Activated T-cell treated with anti-CD3 and anti-CD28 coated beads, Interleukin-2, amount 50 U/mL, for 72 hours (primary cell): ENCODE measurements at regions not wholly inside any gene's neighbourhood (a gene's known extent, or its start where the extent isn't known, plus 50 kb on each side); places are given as distances from the start of the nearest gene placed in this dataset.
"Not testable (repeated sequence)": the region's sequence is repeated elsewhere in the genome, so short reads cannot be mapped to it uniquely, and the experiment has no call there.

Experiments used
- ATAC-seq, 2 donors: fragments of 150-1000 bp; cut with Tn5 transposase; replicated peaks in 1 of 2; 2 replicates each; pipeline ENCODE4 v1.10.0; 2021; ENCODE audit warnings: moderate library complexity in 2 of 2, mild to moderate bottlenecking in 1 of 2
- DNase-seq, 2 donors: peaks; one replicate each; pipeline ENCODE4 v3.0.0; 2021 to 2022; ENCODE audit warnings: mixed read lengths in 1 of 2
- H3K27ac Mint-ChIP-seq: one replicate; pipeline ENCODE4 v1.8.0; 2022; ENCODE audit warnings: mild to moderate bottlenecking, moderate library complexity, mixed read lengths
- H3K27me3 Mint-ChIP-seq: one replicate; pipeline ENCODE4 v1.8.0; 2022; ENCODE audit warnings: low read depth, mixed read lengths
- H3K36me3 Mint-ChIP-seq, 2 donors: one replicate each; pipeline ENCODE4 v1.8.0; 2022; ENCODE audit warnings: mixed read lengths in 2 of 2, mild to moderate bottlenecking in 1 of 2; ENCODE audit not compliant: insufficient read depth in 2 of 2
- H3K4me1 Mint-ChIP-seq: one replicate; pipeline ENCODE4 v1.8.0; 2022; ENCODE audit warnings: low read depth, mixed read lengths
- H3K4me3 Mint-ChIP-seq, 2 donors: one replicate each; pipeline ENCODE4 v1.8.0; 2022; ENCODE audit warnings: mild to moderate bottlenecking in 2 of 2, mixed read lengths in 2 of 2, moderate library complexity in 2 of 2
- H3K9me3 Mint-ChIP-seq, 2 donors: one replicate each; pipeline ENCODE4 v1.8.0; 2022; ENCODE audit warnings: mixed read lengths in 2 of 2

DNA sequence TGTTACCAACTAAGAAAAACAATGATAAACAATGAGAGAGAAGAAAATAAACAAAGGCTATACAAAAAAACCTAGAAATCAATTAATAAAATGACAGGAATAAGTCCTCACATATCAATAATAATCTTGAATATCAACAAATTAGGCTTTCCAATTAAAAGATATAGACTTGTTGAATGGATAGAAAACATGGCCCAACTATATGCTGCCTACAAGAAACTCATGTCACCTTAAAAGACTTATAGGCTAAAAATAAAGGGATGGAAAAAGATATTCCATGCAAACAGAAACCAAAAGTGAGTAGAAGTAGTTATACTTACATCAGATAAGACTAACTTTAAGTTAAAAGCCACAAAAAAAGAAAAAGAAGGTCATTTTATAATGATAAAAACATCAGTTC, 183.9 kb downstream of the MYRFL start:
- Mint-ChIP-seq H3K27me3 (no peaks in the 10 kb centered on the region), H3K4me3 (no peak overlapping the region), H3K36me3 (peaks cover 0 to 3% of the 10 kb centered on the region in 2 donors), H3K27ac (no peak overlapping the region), H3K9me3 (peaks cover 9 to 11% of the 10 kb centered on the region in 2 donors), H3K4me1 (no peaks in the 10 kb centered on the region)
- no peak for ATAC-seq
- DNase-seq = no peak

DNA sequence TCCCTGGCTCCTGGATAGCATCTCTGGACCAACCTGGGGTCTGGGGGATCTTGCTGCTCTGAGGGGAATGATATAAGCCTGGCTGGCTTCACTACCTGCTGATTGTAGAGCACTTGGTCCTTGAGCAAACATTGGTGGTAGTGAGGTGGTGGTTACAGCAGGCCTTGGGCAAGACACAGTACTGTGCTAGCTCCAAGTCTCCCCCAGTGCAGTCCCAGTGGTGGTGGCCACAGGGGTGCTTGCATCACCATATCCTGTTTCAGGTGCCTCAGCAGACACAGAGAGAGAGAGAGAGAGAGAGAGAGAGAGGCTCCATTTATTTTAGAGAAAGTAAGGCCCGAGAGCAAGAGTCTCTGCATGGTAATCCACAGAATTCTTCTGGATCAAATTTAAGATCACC, 186.3 kb downstream of the MYRFL start:
- H3K9me3 Mint-ChIP-seq = peaks cover 9 to 13% of the 10 kb centered on the region in 2 donors
- no peaks in the 10 kb centered on the region for H3K27me3 Mint-ChIP-seq
- no peak for ATAC-seq
- no peak for DNase-seq
- no peak overlapping the region for H3K27ac Mint-ChIP-seq
- no peaks in the 10 kb centered on the region for H3K4me1 Mint-ChIP-seq
- H3K4me3 Mint-ChIP-seq = no peak overlapping the region
- H3K36me3 Mint-ChIP-seq = peaks cover 0 to 3% of the 10 kb centered on the region in 2 donors

DNA sequence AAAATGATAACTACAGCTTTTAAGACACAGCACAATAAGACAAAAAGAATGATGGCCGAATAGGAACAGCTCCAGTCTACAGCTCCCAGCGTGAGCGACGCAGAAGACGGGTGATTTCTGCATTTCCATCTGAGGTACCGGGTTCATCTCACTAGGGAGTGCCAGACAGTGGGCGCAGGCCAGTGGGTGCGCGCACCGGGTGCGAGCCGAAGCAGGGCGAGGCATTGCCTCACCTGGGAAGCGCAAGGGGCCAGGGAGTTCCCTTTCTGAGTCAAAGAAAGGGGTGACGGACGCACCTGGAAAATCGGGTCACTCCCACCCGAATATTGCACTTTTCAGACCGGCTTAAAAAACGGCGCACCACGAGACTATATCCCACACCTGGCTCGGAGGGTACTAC, 188.0 kb downstream of the MYRFL start:
- not testable (repeated sequence) for H3K36me3 Mint-ChIP-seq, H3K4me1 Mint-ChIP-seq, H3K27me3 Mint-ChIP-seq, H3K27ac Mint-ChIP-seq, H3K4me3 Mint-ChIP-seq, ATAC-seq, DNase-seq
- peaks cover 9 to 11% of the 10 kb centered on the region in 2 donors for H3K9me3 Mint-ChIP-seq

DNA sequence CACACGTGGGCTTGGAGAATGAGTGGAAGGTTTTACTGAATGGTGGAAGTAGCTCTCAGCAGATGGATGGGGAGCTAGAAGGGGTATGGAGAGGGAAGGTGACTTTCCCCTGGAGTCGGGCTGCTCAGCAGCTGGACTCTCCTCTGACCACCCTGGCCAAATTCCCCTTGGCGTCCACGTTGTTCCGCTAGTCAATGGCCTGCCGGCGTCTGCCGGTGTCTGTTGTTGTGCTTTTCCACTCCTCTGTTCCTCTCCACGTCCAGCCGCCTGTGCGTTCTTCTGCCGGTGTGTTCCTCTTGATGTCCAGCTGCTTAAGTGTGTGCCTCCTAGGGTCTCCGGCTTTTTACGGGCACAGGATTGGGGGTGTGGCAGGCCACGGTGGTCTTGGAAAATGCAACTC, 203.5 kb downstream of the MYRFL start:
- Mint-ChIP-seq H3K4me1 (no peaks in the 10 kb centered on the region), H3K27me3 (peaks cover 5% of the 10 kb centered on the region), H3K27ac (no peak overlapping the region), H3K9me3 (no peaks in the 10 kb centered on the region), H3K36me3 (no peaks in the 10 kb centered on the region), H3K4me3 (no peak overlapping the region)
- ATAC-seq = no peak
- no peak for DNase-seq

DNA sequence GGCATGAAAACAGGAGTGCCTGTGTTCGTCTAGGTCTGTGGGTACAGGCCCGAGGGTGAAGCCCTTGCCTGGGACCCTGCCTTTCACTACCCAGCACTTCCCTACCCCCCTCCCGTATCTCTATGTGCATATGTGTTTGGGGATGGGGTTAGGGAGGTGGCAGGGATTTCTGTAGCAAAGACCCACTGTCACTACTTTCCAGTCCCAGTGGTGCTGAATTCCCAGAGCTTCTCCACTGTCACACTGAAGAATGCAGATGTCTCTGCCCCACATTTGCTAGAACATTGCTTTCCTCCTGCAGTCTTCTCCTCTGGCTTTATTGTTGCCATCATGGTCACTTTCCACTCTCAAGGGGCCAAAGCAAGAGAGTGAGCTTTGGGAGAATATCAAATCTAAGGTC, 203.9 kb downstream of the MYRFL start:
- Mint-ChIP-seq H3K27ac (no peak overlapping the region), H3K36me3 (no peaks in the 10 kb centered on the region), H3K9me3 (no peaks in the 10 kb centered on the region), H3K27me3 (peaks cover 6% of the 10 kb centered on the region), H3K4me3 (no peak overlapping the region), H3K4me1 (no peaks in the 10 kb centered on the region)
- DNase-seq = no peak
- ATAC-seq = no peak

DNA sequence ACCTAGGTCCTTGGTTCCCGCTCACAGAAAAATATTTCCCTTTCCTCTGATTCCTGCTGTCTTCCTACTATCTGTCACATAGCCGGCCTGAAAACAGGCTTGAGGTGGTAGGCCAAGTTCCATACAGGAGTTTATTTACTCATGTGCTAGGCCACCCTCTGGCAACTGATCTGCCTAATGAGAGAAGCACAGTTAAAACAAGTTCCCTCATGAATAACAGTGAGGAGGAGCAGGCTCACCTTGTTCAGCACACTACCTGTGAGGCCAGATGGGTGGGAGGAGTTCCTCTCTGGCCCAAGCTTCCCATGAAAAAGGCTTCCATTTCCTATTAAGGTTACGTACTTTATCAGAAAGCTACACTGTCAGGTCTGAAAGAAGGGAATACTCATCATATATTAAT, 206.0 kb downstream of the MYRFL start:
- DNase-seq (no peak), ATAC-seq (no peak)
- H3K27ac Mint-ChIP-seq = no peak overlapping the region
- no peaks in the 10 kb centered on the region for H3K4me1 Mint-ChIP-seq
- no peaks in the 10 kb centered on the region for H3K36me3 Mint-ChIP-seq
- peaks cover 6% of the 10 kb centered on the region for H3K27me3 Mint-ChIP-seq
- no peak overlapping the region for H3K4me3 Mint-ChIP-seq
- no peaks in the 10 kb centered on the region for H3K9me3 Mint-ChIP-seq

DNA sequence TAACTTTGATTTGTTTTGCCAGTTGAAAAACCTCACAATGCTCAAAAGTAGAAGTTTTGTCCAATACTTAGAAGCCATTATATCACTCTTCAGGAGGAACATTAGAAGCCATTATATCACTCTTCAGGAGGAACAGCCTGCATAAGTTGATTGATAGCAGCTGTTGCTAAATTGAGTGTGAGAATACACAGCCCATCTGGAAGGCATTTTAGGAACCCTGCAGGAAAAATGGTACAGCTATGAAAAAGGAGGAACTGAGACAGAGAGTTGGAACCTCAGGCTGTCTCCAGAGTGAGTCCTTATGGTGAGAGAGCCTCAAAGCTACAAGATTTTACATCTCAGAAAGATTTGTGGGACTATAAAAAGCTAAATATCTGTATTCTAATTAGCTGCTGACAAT, 207.0 kb downstream of the MYRFL start:
- no peak overlapping the region for H3K4me3 Mint-ChIP-seq
- H3K27me3 Mint-ChIP-seq = peaks cover 6% of the 10 kb centered on the region
- no peaks in the 10 kb centered on the region for H3K4me1 Mint-ChIP-seq
- DNase-seq (no peak), ATAC-seq (no peak)
- H3K36me3 Mint-ChIP-seq = no peaks in the 10 kb centered on the region
- no peaks in the 10 kb centered on the region for H3K9me3 Mint-ChIP-seq
- H3K27ac Mint-ChIP-seq = no peak overlapping the region

DNA sequence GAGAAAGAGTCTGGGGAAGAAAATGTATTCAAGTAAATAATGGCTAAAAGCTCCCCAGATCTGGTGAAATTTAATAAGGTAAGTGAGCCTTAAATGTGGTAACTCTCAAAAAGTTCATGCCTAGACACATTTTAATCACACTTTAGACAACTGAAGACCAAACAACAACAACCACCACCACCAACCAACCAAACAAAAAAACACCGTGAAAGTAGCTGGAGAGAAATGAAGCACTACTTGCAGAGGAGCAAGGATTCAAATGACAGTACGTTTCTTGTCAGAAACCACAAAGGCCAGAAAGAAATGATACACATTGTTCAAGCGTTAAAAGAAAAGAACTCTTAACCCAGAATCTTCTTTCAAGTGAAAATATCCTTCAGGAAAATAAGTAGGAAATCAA, 208.3 kb downstream of the MYRFL start:
- no peaks in the 10 kb centered on the region for H3K4me1 Mint-ChIP-seq

DNA sequence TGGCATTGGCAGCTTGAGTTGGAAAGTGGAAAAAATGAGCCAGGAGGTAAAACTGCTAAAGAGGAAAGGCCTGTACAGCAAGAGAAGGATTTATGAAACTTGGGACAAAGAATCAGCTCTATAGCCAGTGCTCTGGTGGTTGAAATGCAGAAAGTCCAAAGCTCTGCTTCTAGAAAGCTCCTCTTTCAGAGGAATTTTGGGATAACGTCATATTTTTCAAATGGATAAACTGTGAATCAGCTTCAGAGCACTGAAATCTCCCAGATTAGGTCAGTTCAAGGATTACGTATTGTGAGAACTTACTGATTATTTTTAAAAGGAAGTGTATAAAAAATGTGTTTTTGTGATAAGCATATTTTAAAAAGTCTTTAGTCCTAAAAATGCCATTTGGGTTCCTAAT, 203.1 kb upstream of the CNOT2 start:
- Mint-ChIP-seq H3K27ac (no peak overlapping the region), H3K27me3 (no peaks in the 10 kb centered on the region), H3K4me1 (no peaks in the 10 kb centered on the region), H3K9me3 (no peaks in the 10 kb centered on the region), H3K36me3 (no peaks in the 10 kb centered on the region), H3K4me3 (no peak overlapping the region)
- DNase-seq (no peak), ATAC-seq (no peak)

More for the DNA sequence above, 208.3 kb downstream of the MYRFL start:
- H3K36me3 Mint-ChIP-seq = no peaks in the 10 kb centered on the region
- DNase-seq (no peak), ATAC-seq (no peak)
- H3K27me3 Mint-ChIP-seq = peaks cover 6% of the 10 kb centered on the region
- H3K4me3 Mint-ChIP-seq = no peak overlapping the region
- no peaks in the 10 kb centered on the region for H3K9me3 Mint-ChIP-seq
- H3K27ac Mint-ChIP-seq = no peak overlapping the region

DNA sequence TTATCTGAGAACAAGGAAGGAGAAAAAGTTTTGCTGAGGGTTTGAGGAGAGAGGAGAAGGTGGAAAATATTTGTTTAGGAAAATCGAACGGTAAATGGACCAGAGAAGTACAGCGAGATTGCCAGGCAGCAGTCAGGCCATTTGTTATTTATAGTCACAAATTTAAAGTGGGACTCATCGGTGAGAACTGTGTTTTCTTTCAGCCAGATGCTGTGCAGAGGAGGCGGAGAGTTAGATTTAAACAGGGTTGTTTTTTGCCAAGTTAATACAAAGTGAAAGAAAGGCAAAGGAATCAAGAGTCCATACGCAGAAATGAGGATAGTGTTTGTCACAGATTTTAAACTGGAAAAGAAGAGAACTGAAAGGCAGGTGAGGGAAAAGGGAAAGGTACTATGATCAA, 200.6 kb upstream of the CNOT2 start:
- H3K36me3 Mint-ChIP-seq = no peaks in the 10 kb centered on the region
- ATAC-seq = no peak

DNA sequence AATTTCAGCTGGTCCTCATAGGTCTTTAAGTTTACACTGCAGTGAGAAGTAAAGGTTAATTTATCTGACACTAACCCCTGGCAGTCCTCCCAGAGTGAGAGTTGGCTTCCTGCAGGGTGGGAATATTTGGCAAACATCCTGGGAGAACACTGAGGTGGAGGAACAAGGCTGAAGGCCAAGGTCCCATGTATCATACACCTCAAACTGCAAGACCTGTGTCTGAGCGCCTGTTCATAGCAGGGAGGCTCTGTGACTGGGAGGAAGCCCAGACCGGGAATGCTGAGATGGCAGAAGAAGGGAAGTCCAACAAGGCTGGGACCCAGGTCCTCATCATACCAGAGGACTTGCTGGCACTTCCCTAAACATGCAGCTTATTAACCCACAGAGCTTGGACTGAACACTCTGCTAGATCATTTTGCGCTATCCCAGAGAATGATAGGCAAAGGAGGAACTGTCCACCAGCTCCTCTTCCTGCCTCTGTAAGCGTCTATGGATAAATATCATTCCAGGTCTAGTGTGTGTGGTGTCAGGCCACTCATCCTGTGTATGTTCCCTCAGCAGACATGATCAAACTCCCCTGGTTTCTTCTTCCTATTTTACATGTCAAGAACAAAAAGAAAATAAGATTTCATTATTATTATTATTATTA, 199.6 kb upstream of the CNOT2 start:
- H3K27ac Mint-ChIP-seq = no peak overlapping the region
- no peak for DNase-seq
- no peak for ATAC-seq
- H3K27me3 Mint-ChIP-seq = peaks cover 8% of the 10 kb centered on the region
- H3K4me1 Mint-ChIP-seq = no peaks in the 10 kb centered on the region
- no peaks in the 10 kb centered on the region for H3K9me3 Mint-ChIP-seq
- no peak overlapping the region for H3K4me3 Mint-ChIP-seq
- no peaks in the 10 kb centered on the region for H3K36me3 Mint-ChIP-seq

More for the DNA sequence above, 200.6 kb upstream of the CNOT2 start:
- DNase-seq = no peak
- peaks cover 8% of the 10 kb centered on the region for H3K27me3 Mint-ChIP-seq
- H3K27ac Mint-ChIP-seq = no peak overlapping the region
- H3K4me1 Mint-ChIP-seq = no peaks in the 10 kb centered on the region
- no peaks in the 10 kb centered on the region for H3K9me3 Mint-ChIP-seq
- no peak overlapping the region for H3K4me3 Mint-ChIP-seq

DNA sequence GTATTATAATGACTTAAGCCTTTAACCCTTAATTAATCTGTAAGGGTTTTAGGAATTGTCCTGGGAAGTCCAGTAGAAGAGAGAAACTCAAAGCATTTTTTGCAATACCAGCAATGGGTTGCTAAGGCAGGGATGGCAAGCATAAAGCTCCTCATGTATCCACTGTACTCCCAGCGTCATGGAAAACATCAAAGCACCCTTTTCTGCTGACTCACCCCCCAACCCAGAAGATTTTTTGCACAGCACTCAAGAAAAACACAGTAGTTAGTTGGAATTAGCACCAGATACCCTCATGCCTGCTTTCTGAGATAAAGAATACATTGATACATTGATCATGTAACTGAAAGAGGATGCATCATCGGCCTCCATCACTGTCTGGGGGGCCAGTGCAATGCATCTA, 199.1 kb upstream of the CNOT2 start:
- Mint-ChIP-seq H3K4me3 (no peak overlapping the region), H3K9me3 (no peaks in the 10 kb centered on the region), H3K36me3 (no peaks in the 10 kb centered on the region), H3K27ac (no peak overlapping the region), H3K27me3 (peaks cover 8% of the 10 kb centered on the region), H3K4me1 (no peaks in the 10 kb centered on the region)
- no peak for DNase-seq
- ATAC-seq = no peak

DNA sequence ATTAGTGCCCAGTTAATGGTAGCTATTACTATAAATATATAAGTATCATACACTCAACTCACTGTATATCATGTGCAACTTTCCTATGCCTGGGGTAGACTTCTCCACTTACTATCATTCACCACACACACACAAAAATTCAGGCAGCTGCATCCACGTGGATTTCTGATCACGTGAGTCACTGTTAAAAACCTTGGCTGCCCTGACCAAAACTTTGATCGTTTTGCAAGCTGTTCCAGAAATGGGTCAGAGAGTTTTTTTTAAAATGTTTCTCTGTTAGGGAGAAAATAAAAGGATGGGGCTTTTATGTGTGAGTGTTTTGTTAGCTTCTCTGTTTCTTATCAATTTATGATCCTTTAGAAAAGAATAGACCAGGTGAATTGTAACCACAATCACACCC, 198.2 kb upstream of the CNOT2 start:
- H3K4me1 Mint-ChIP-seq = peaks cover 4% of the 10 kb centered on the region
- peaks cover 8% of the 10 kb centered on the region for H3K27me3 Mint-ChIP-seq
- DNase-seq (no peak), ATAC-seq (no peak)
- H3K27ac Mint-ChIP-seq = no peak overlapping the region
- no peak overlapping the region for H3K4me3 Mint-ChIP-seq
- no peaks in the 10 kb centered on the region for H3K36me3 Mint-ChIP-seq
- no peaks in the 10 kb centered on the region for H3K9me3 Mint-ChIP-seq

DNA sequence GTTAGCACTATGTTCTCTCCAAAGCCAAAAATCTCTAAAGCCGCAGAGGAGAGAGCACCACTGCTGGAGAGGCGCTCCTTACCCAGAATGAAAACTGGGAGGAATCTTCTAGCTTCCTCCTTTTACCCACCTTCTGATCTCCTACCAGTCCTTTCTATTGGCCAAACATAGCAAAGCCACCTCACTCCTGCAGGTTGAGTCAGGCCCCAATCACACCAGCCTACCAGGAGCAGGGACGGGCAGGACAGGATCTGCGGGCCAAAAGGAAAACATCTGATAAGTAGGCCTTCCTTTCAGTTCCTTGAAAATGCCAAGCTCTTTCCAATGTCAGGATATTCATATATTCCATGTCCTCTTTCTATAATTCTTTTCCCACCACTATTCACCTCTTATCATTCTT, 197.7 kb upstream of the CNOT2 start:
- ATAC-seq = no peak

More for the DNA sequence above, 197.7 kb upstream of the CNOT2 start:
- no peaks in the 10 kb centered on the region for H3K36me3 Mint-ChIP-seq
- no peak for DNase-seq
- peaks cover 5% of the 10 kb centered on the region for H3K4me1 Mint-ChIP-seq
- peaks cover 8% of the 10 kb centered on the region for H3K27me3 Mint-ChIP-seq
- no peaks in the 10 kb centered on the region for H3K9me3 Mint-ChIP-seq
- no peak overlapping the region for H3K4me3 Mint-ChIP-seq
- H3K27ac Mint-ChIP-seq = no peak overlapping the region
